ENCODE measurements at regions not wholly inside any gene's neighbourhood (a gene's known extent, or its start where the extent isn't known, plus 50 kb on each side); places are given as distances from the start of the nearest gene placed in this dataset.
A peak's percentile ranks its signal among the peaks of the same experiment; 100 is the strongest.

DNA sequence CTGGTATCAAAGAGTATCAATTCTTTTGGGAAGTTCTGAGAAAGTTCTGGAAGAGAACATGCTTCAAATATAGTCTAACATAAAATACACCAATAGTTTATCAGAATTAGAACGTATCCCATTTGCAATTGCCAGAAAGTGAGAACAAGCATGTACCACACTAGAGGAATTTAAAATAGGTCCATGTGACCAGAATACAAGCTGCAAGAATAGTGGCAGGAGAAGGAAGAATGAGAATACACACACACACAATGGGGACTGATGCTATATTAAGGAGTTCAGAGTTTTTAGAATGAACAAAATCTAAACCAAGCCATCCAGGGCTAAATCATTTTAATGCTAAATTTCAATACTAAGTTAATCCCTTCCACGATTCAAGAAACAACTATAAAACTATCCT, 99.1 kb upstream of the TMEM168 start:
- Mint-ChIP-seq H3K27ac (peak overlapping the region in 1 of 3 experiments; percentile 5; a peak in 1 of 7 replicates), H3K4me3 (no peak overlapping the region)

More for the DNA sequence above, 99.1 kb upstream of the TMEM168 start:
- Histone ChIP-seq H2BK12ac (ENCODE audit: insufficient read length, low read depth, low read length) (no peak overlapping the region), H4K8ac (replicated peaks; ENCODE audit: insufficient read length, low read depth, low read length) (no peak overlapping the region), H2BK15ac (ENCODE audit: low read depth, low read length) (no peak overlapping the region), H3K9me3 (ENCODE audit: control insufficient read depth, low read depth, low read length) (no peaks in the 10 kb centered on the region), H3K23ac (ENCODE audit: insufficient read length, low read depth, low read length) (no peak overlapping the region), H3T11ph (ENCODE audit: low read length) (no peak overlapping the region), H3K14ac (ENCODE audit: insufficient read depth, low read length) (no peak overlapping the region), H3K4me1 (ENCODE audit: insufficient read depth, low read length) (peaks cover 2% of the 10 kb centered on the region; the same call in 1 of the 2 replicates), H3K79me1 (ENCODE audit: insufficient read depth, low read depth, low read length, poor library complexity, severe bottlenecking) (no peaks in the 10 kb centered on the region), H3K56ac (ENCODE audit: insufficient read length, low read depth, low read length) (no peak overlapping the region), H3K23me2 (ENCODE audit: insufficient read length, low read depth, low read length, poor library complexity, severe bottlenecking) (no peaks in the 10 kb centered on the region), H2AFZ (ENCODE audit: low read length) (no peak overlapping the region), H4K5ac (ENCODE audit: insufficient read length, low read depth, low read length) (no peak overlapping the region), H2AK5ac (ENCODE audit: insufficient read length, low read length) (no peak overlapping the region), H4K91ac (ENCODE audit: insufficient read length, low read depth, low read length) (no peak overlapping the region), H3K27ac (ENCODE audit: insufficient read length, low read depth, low read length) (no peak overlapping the region), H3K27me3 (ENCODE audit: insufficient read depth, low read length) (no peaks in the 10 kb centered on the region), H3K9ac (ENCODE audit: extremely low read depth, insufficient read length, low read length) (no peak overlapping the region), H2BK20ac (ENCODE audit: low read depth, low read length, poor library complexity, severe bottlenecking) (no peak overlapping the region), H3K79me2 (ENCODE audit: insufficient read depth, low read length) (no peaks in the 10 kb centered on the region), H3K18ac (ENCODE audit: insufficient read length, low read depth, low read length) (no peak overlapping the region), H2BK120ac (ENCODE audit: low read depth, low read length, poor library complexity, severe bottlenecking) (no peak overlapping the region), H3K4ac (ENCODE audit: low read depth, low read length) (no peak overlapping the region), H3K4me2 (ENCODE audit: insufficient read depth, insufficient read length, low read length) (no peak overlapping the region), H2BK5ac (ENCODE audit: insufficient read length, low read length) (no peak overlapping the region), H4K20me1 (ENCODE audit: control insufficient read depth, insufficient read depth, insufficient read length) (no peaks in the 10 kb centered on the region)
- peaks cover 14 to 16% of the 10 kb centered on the region in 2 experiments for H3K4me1 Mint-ChIP-seq
- H3K9me3 Mint-ChIP-seq: peaks cover 0 to 2% of the 10 kb centered on the region in 2 experiments; a peak in 1 of 5 replicates
- DNase-seq: no peak
- no CpG with 5 or more reads among the region's 2 CpGs for WGBS (ENCODE audit: extremely low coverage, insufficient read length, low lambda C conversion rate)
- TF ChIP-seq CTCF (conservative IDR thresholded peaks at IDR 0.05): no peak
- peaks cover 22 to 36% (median 27%) of the 10 kb centered on the region in 3 experiments for H3K36me3 Mint-ChIP-seq (ENCODE audit: insufficient read depth in 1 of 3, low read depth in 3 of 3)
- no peaks in the 10 kb centered on the region for H3K27me3 Mint-ChIP-seq (ENCODE audit: low read depth)
